ENCODE measurements at regions not wholly inside any gene's neighbourhood (a gene's known extent, or its start where the extent isn't known, plus 50 kb on each side); places are given as distances from the start of the nearest gene placed in this dataset.
A peak's percentile ranks its signal among the peaks of the same experiment; 100 is the strongest.

GRCh38 chr2:203803053-203803429 is 64.5 kb upstream of the CTLA4 start:
- Histone ChIP-seq H2AFZ (ENCODE audit: low read length) (no peak overlapping the region), H3K4me1 (ENCODE audit: control insufficient read depth, extremely low read depth, insufficient read depth, low read length) (peaks cover 19% of the 10 kb centered on the region), H3K79me2 (ENCODE audit: control insufficient read depth, insufficient read depth, low read length) (no peaks in the 10 kb centered on the region), H3K9me3 (ENCODE audit: control insufficient read depth, insufficient read depth, low read depth, low read length) (no peaks in the 10 kb centered on the region), H4K20me1 (ENCODE audit: control insufficient read depth, extremely low read depth, insufficient read depth, low read length) (no peaks in the 10 kb centered on the region), H3K9ac (ENCODE audit: insufficient read depth, low read length) (no peak overlapping the region), H3K27ac (ENCODE audit: insufficient read depth, low read length) (peak overlapping the region; percentile 80), H3K36me3 (ENCODE audit: control insufficient read depth, insufficient read depth, low read length) (no peaks in the 10 kb centered on the region), H3K4me2 (ENCODE audit: extremely low read depth, insufficient read depth, low read length) (no peak overlapping the region), H3K27me3 (ENCODE audit: control insufficient read depth, insufficient read depth, low read length) (no peaks in the 10 kb centered on the region), H3K4me3 (replicated peaks in 1 of 4; ENCODE audit: control extremely low read depth in 1 of 4, insufficient read depth in 1 of 4, low read depth in 3 of 4, low read length in 4 of 4) (no peak overlapping the region)
- DNase-seq (ENCODE audit: low read depth in 2 of 2), result no peak
- TF ChIP-seq, protein P1, sequence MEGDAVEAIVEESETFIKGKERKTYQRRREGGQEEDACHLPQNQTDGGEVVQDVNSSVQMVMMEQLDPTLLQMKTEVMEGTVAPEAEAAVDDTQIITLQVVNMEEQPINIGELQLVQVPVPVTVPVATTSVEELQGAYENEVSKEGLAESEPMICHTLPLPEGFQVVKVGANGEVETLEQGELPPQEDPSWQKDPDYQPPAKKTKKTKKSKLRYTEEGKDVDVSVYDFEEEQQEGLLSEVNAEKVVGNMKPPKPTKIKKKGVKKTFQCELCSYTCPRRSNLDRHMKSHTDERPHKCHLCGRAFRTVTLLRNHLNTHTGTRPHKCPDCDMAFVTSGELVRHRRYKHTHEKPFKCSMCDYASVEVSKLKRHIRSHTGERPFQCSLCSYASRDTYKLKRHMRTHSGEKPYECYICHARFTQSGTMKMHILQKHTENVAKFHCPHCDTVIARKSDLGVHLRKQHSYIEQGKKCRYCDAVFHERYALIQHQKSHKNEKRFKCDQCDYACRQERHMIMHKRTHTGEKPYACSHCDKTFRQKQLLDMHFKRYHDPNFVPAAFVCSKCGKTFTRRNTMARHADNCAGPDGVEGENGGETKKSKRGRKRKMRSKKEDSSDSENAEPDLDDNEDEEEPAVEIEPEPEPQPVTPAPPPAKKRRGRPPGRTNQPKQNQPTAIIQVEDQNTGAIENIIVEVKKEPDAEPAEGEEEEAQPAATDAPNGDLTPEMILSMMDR (conservative IDR thresholded peaks at IDR 0.05 in 1 of 2, IDR thresholded peaks at IDR 0.05 in 1 of 2; ENCODE audit: low read depth in 1 of 2, low read length in 2 of 2), result no peak
- no peak for TF ChIP-seq EZH2 (IDR thresholded peaks at IDR 0.05; ENCODE audit: low read length, missing control alignments)

- H2AFZ ChIP-seq (ENCODE audit: low read length), result no peak overlapping the region
- no peak overlapping the region for H3K4me3 ChIP-seq (replicated peaks in 1 of 4; ENCODE audit: control extremely low read depth in 1 of 4, insufficient read depth in 1 of 4, low read depth in 3 of 4, low read length in 4 of 4)
- H3K27ac ChIP-seq (ENCODE audit: insufficient read depth, low read length), result peak overlapping the region; percentile 80
- no peak overlapping the region for H3K9ac ChIP-seq (ENCODE audit: insufficient read depth, low read length)
- no peaks in the 10 kb centered on the region for H3K9me3 ChIP-seq (ENCODE audit: control insufficient read depth, insufficient read depth, low read depth, low read length)
- H3K4me2 ChIP-seq (ENCODE audit: extremely low read depth, insufficient read depth, low read length), result peak overlapping the region; percentile 9
- H4K20me1 ChIP-seq (ENCODE audit: control insufficient read depth, extremely low read depth, insufficient read depth, low read length), result no peaks in the 10 kb centered on the region
- no peak for TF ChIP-seq EZH2 (IDR thresholded peaks at IDR 0.05; ENCODE audit: low read length, missing control alignments)
- TF ChIP-seq, protein P1 (conservative IDR thresholded peaks at IDR 0.05 in 1 of 2, IDR thresholded peaks at IDR 0.05 in 1 of 2; ENCODE audit: low read depth in 1 of 2, low read length in 2 of 2), result no peak
- no peaks in the 10 kb centered on the region for H3K27me3 ChIP-seq (ENCODE audit: control insufficient read depth, insufficient read depth, low read length)
- no peaks in the 10 kb centered on the region for H3K36me3 ChIP-seq (ENCODE audit: control insufficient read depth, insufficient read depth, low read length)
- peak; percentile 91 to 100 for DNase-seq (ENCODE audit: low read depth in 2 of 2)
- H3K4me1 ChIP-seq (ENCODE audit: control insufficient read depth, extremely low read depth, insufficient read depth, low read length), result peaks cover 18% of the 10 kb centered on the region
- H3K79me2 ChIP-seq (ENCODE audit: control insufficient read depth, insufficient read depth, low read length), result no peaks in the 10 kb centered on the region
Observed at GRCh38 chr2:203804070-203804469, 63.5 kb upstream of the CTLA4 start.

GRCh38 chr2:203804764-203805485 is 62.6 kb upstream of the CTLA4 start:
- Histone ChIP-seq H3K36me3 (ENCODE audit: control insufficient read depth, insufficient read depth, low read length) (no peaks in the 10 kb centered on the region), H3K79me2 (ENCODE audit: control insufficient read depth, insufficient read depth, low read length) (no peaks in the 10 kb centered on the region), H3K9me3 (ENCODE audit: control insufficient read depth, insufficient read depth, low read depth, low read length) (no peaks in the 10 kb centered on the region), H2AFZ (ENCODE audit: low read length) (no peak overlapping the region), H3K9ac (ENCODE audit: insufficient read depth, low read length) (peak overlapping the region; percentile 11), H3K4me3 (replicated peaks in 1 of 4; ENCODE audit: control extremely low read depth in 1 of 4, insufficient read depth in 1 of 4, low read depth in 3 of 4, low read length in 4 of 4) (no peak overlapping the region), H3K27ac (ENCODE audit: insufficient read depth, low read length) (peak overlapping the region; percentile 80), H4K20me1 (ENCODE audit: control insufficient read depth, extremely low read depth, insufficient read depth, low read length) (no peaks in the 10 kb centered on the region), H3K4me2 (ENCODE audit: extremely low read depth, insufficient read depth, low read length) (no peak overlapping the region), H3K27me3 (ENCODE audit: control insufficient read depth, insufficient read depth, low read length) (no peaks in the 10 kb centered on the region), H3K4me1 (ENCODE audit: control insufficient read depth, extremely low read depth, insufficient read depth, low read length) (peaks cover 22% of the 10 kb centered on the region)
- TF ChIP-seq, protein P1 (conservative IDR thresholded peaks at IDR 0.05 in 1 of 2, IDR thresholded peaks at IDR 0.05 in 1 of 2; ENCODE audit: low read depth in 1 of 2, low read length in 2 of 2), result no peak
- TF ChIP-seq EZH2 (IDR thresholded peaks at IDR 0.05; ENCODE audit: low read length, missing control alignments), result no peak
- DNase-seq (ENCODE audit: low read depth in 2 of 2), result peak in 1 of 2 donors; percentile 83
